Testis (tissue), 2 donors: ENCODE measurements at regions not wholly inside any gene's neighbourhood (a gene's known extent, or its start where the extent isn't known, plus 50 kb on each side); places are given as distances from the start of the nearest gene placed in this dataset.

ENCODE experiments used
- DNase-seq: peaks from one replicate; pipeline ENCODE4 v3.0.0-alpha.2; 2019
- H3K27ac ChIP-seq, 2 donors: fragments of 200-600 bp; sonication (generic); one replicate each; pipeline ENCODE4 v1.5.1; 2019
- H3K27me3 ChIP-seq: fragments of 200-600 bp; sonication (generic); one replicate; pipeline ENCODE4 v1.5.1; 2019
- H3K36me3 ChIP-seq: fragments of 200-600 bp; sonication (generic); one replicate; pipeline ENCODE4 v1.5.1; 2017; ENCODE audit warnings: low read depth; ENCODE audit errors: missing control alignments
- H3K4me1 ChIP-seq: fragments of 200-600 bp; sonication (generic); one replicate; pipeline ENCODE4 v1.5.1; 2019
- H3K4me3 ChIP-seq, 2 donors: fragments of 200-600 bp; sonication (generic); one replicate each; pipeline ENCODE4 v1.5.1; 2017 to 2019
- H3K9me3 ChIP-seq: fragments of 200-600 bp; sonication (generic); one replicate; pipeline ENCODE4 v1.5.1; 2017
- POLR2A ChIP-seq: fragments of 450-650 bp; IDR thresholded peaks from one replicate; pipeline ENCODE4 v1.6.1; 2017; ENCODE audit warnings: antibody characterized with exemption, mild to moderate bottlenecking, moderate library complexity
- WGBS, 2 donors: methylation state at CpG; one replicate each; pipeline ENCODE4 v1.1.5; 2018; 5-methylcytosine and 5-hydroxymethylcytosine counted together
- intact Hi-C: fragments of 100-400 bp; cut with DNase I; formaldehyde crosslinking; loops from one replicate; pipeline ENCODE4 v1.15.1; 2023; ENCODE audit warnings: low total_unique reads
- TF ChIP-seq, protein P1 (sequence below), 3 experiments: fragments of 450-650 bp in 2 of 3; fragments of 200-600 bp in 1 of 3; sonication (generic) in 1 of 3; IDR thresholded peaks; one replicate each; pipeline ENCODE4 v1.5.1; 2016 to 2019; ENCODE audit warnings: antibody characterized with exemption in 3 of 3, mild to moderate bottlenecking in 2 of 3, moderate library complexity in 1 of 3

DNA sequence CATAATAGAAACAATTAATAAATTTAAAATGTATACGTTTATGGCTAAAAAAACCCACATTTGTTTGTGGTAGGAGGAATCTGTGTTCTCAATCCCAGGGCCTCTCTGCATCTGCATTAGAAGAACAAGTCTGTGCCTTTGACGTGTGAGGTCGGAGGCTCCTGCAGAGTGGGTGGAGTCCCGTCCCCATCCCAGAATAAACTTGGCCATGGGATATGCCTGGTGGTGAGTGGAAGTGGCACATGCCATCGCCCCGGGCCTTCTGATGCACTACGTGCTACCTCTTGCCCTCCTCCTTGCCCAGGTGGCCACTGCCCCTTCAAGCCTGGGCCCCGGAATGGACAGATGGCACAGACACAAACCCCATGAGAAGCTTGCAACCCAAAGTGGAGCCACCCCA, 131.1 kb upstream of the NSMCE3 start:
- intact Hi-C loops: no loop called here
- Histone ChIP-seq H3K27me3 (no peaks in the 10 kb centered on the region), H3K4me3 (no peak overlapping the region), H3K4me1 (no peaks in the 10 kb centered on the region), H3K36me3 (no peaks in the 10 kb centered on the region), H3K9me3 (no peaks in the 10 kb centered on the region), H3K27ac (no peak overlapping the region)
- WGBS, 2 donors: 71 to 80% methylated on average over 7 to 8 of the region's 8 CpGs
- TF ChIP-seq, protein P1, sequence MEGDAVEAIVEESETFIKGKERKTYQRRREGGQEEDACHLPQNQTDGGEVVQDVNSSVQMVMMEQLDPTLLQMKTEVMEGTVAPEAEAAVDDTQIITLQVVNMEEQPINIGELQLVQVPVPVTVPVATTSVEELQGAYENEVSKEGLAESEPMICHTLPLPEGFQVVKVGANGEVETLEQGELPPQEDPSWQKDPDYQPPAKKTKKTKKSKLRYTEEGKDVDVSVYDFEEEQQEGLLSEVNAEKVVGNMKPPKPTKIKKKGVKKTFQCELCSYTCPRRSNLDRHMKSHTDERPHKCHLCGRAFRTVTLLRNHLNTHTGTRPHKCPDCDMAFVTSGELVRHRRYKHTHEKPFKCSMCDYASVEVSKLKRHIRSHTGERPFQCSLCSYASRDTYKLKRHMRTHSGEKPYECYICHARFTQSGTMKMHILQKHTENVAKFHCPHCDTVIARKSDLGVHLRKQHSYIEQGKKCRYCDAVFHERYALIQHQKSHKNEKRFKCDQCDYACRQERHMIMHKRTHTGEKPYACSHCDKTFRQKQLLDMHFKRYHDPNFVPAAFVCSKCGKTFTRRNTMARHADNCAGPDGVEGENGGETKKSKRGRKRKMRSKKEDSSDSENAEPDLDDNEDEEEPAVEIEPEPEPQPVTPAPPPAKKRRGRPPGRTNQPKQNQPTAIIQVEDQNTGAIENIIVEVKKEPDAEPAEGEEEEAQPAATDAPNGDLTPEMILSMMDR (IDR thresholded peaks at IDR 0.05): no peak
- TF ChIP-seq POLR2A: no peak
- DNase-seq: no peak

DNA sequence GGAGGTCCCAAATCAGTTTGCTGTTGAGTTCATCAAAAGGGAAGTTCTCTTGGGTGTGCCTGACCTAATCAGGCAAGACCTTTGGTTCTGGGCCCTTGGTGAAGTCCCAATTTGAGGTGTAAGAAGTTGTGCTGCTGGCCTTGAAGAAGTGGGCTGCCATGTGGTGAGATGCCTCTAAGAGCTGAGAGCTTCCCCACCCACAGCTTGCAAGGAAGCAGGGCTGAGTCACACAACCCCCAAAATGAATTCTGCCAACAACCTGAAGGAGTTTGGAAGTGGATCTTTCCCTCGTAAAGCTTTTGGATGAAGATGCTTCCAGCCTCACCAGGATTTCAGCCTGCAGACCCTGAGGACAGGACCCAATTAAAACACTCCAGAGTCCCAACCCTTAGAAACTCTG, 129.3 kb upstream of the NSMCE3 start:
- Histone ChIP-seq H3K4me3 (no peak overlapping the region), H3K36me3 (no peaks in the 10 kb centered on the region), H3K4me1 (no peaks in the 10 kb centered on the region), H3K27ac (no peak overlapping the region), H3K9me3 (no peaks in the 10 kb centered on the region), H3K27me3 (no peaks in the 10 kb centered on the region)
- TF ChIP-seq, protein P1 (IDR thresholded peaks at IDR 0.05): no peak
- TF ChIP-seq POLR2A: no peak
- intact Hi-C loops: no loop called here
- 83 to 87% methylated on average over 1 of the region's 1 CpG for WGBS, 2 donors
- no peak for DNase-seq

DNA sequence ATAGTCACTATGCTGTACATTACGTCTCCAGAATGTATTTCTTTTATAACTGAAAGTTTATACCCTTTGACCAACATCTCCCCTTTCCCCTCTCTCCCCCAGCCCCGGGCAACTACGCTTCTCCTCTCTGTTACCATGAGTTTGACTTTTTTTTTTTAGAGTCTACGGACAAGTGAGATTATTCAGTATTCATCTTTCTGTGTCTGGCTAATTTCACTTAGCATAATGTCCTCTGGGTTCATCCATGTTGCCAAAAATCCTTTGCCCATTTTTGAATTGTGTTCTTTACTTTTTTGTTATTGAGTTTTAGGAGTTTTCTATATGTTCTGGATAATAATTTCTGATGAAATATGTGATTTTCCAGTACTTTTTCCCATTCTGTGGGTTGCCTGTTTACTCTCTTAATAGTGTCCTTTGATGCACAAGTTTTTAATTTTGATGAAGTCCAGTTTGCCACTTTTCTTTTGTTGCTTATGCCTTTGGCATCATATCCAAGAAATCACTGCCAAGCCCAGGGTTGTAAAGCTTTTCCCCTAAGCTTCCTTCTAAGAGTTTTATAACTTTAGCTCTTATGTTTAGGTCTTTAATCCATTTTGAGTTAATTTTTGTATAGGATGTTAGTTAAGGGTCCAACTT, 126.7 kb upstream of the NSMCE3 start:
- no peak for TF ChIP-seq POLR2A
- TF ChIP-seq, protein P1 (IDR thresholded peaks at IDR 0.05): no peak
- no peaks in the 10 kb centered on the region for H3K4me1 ChIP-seq
- intact Hi-C loops: no loop called here
- no peaks in the 10 kb centered on the region for H3K36me3 ChIP-seq
- H3K9me3 ChIP-seq: no peaks in the 10 kb centered on the region
- no peak overlapping the region for H3K4me3 ChIP-seq
- no peak overlapping the region for H3K27ac ChIP-seq
- WGBS, 2 donors: 90 to 95% methylated on average over 4 of the region's 4 CpGs
- no peak for DNase-seq
- H3K27me3 ChIP-seq: no peaks in the 10 kb centered on the region

DNA sequence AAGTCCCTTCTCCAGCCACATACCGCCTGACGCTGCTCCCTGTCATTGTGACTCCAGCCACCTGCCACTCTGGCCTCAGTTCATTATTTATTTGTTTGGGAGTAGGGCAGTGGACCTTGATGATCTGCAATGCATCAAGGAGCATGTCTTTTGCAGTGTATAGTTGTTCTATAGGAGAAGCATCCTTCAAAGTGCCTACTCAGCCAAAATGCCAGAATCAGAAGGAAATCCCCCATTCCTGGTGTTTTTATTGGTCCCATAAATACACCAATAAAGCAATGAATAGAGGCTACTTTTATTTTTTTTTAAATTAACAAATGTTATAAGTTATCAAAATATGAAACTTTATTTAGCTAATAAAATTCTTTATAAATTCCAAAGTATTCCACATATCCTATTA, 123.8 kb upstream of the NSMCE3 start:
- no peak for DNase-seq
- TF ChIP-seq, protein P1 (IDR thresholded peaks at IDR 0.05): no peak
- no peak for TF ChIP-seq POLR2A
- intact Hi-C loops: no loop called here
- no peaks in the 10 kb centered on the region for H3K9me3 ChIP-seq
- no peaks in the 10 kb centered on the region for H3K36me3 ChIP-seq
- H3K27ac ChIP-seq: no peak overlapping the region
- no peaks in the 10 kb centered on the region for H3K27me3 ChIP-seq
- H3K4me1 ChIP-seq: no peaks in the 10 kb centered on the region
- WGBS, 2 donors: 89 to 96% methylated on average over 2 of the region's 2 CpGs
- no peak overlapping the region for H3K4me3 ChIP-seq

DNA sequence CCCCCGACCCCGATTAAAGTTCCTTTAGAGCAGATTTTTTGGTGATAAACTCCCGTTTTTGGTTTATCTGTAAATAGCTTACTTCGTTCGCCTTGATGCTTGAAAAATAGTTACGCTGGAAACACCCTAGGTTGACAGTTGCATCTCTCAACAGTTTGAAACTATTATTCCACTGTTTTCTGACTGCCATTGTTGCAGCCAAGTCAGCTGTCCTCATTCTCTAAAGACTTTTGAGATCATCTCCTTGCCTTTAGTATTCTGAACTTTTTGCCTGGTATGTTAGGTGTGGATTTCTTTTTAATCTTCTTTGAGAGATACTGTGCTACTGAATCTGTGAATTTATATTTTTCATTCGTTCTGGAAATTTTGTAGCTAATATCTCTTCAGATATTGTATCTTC, 122.7 kb upstream of the NSMCE3 start:
- no peak for DNase-seq
- no peaks in the 10 kb centered on the region for H3K9me3 ChIP-seq
- H3K4me3 ChIP-seq: no peak overlapping the region
- H3K4me1 ChIP-seq: no peaks in the 10 kb centered on the region
- H3K27me3 ChIP-seq: no peaks in the 10 kb centered on the region
- no peak overlapping the region for H3K27ac ChIP-seq
- no peaks in the 10 kb centered on the region for H3K36me3 ChIP-seq
- TF ChIP-seq, protein P1 (IDR thresholded peaks at IDR 0.05): no peak
- TF ChIP-seq POLR2A: no peak
- intact Hi-C loops: no loop called here
- WGBS, 2 donors: 87 to 89% methylated on average over 7 of the region's 7 CpGs
